ENCODE measurements at regions not wholly inside any gene's neighbourhood (a gene's known extent, or its start where the extent isn't known, plus 50 kb on each side); places are given as distances from the start of the nearest gene placed in this dataset.

DNA sequence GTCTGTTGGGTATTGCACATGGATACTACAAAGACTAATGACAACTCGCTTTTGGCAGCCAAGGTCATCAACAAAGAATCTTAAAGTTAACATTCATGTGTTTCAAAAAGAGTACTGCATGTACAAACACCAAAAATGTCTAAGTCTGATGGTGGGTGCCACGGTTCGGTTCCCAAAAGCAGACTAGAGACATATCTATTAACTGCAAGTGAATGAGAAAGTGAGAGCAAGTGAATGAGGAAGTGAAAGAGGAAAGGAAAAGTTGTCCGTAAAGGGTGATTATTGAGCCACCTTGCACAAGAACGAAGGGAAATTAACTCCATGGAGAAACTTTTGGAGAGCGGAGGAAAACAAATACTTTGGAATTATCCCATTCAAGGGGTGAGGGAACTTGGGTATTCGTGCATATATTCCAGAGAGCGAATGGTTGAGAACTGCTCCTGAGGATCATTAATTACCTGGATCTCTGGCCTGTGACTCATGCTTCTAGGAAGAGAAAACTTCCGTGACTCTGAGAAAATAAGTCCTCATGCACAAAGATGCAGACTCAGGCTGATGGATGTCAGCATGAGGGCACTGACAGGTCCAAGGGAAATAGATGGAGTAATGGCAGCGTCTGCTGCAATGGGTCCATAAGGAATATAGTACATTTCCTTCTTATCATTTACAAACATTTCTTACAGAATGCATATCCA is 336.5 kb upstream of the TGFBR2 start:
- DNase-seq = no peak

DNA sequence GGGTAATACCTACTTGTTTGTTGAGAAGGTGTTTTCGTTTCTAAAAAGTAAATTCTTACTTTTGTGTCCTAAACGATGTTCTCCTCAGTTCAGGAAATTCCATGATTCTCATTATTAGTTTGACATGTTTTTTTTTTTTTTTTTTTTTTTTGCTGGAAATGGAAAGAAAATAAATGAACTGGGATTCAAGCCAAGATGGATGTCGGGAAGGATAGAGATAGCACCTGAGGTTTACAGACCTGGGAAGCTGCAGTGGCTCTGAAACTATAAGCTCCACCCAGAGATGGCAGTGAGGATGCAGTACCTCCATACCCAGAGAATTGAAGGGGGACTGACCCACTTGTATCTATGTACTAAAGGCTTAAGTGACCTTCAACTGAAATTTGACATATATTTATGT is 334.6 kb upstream of the TGFBR2 start:
- DNase-seq = no peak

DNA sequence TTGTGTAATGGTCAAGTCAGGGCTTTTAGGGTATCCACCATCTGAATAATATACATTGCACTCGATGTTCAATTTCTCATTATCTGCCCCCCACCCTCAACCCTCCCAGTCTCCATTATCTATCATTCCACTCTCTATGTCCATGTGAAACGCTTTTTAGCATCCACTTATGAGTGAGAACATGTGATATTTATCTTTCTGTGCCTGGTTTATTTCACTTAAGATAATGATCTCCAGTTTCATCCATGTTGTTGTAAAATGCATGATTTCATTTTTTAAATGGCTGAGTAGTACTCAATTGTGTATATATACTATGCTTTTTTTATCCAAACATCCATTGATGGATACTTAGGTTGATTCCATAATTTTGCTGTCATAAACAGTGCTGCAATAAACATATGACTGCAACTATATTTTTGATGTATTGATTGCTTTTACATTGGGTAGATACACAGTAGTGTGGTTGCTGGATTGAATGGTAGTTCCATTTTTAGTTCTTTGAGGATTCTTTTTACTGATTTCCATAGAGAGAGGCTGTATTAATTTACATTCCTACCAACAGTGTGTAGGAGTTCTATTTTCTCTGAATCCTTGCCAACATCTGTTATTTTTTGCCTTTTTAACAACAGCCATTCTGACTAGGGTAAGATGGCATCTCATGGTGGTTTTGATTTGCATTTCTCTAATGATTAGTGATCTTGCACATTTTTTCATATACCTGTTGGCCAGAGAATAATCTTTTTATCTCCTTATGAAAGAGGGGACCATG is 332.9 kb upstream of the TGFBR2 start:
- DNase-seq = no peak

DNA sequence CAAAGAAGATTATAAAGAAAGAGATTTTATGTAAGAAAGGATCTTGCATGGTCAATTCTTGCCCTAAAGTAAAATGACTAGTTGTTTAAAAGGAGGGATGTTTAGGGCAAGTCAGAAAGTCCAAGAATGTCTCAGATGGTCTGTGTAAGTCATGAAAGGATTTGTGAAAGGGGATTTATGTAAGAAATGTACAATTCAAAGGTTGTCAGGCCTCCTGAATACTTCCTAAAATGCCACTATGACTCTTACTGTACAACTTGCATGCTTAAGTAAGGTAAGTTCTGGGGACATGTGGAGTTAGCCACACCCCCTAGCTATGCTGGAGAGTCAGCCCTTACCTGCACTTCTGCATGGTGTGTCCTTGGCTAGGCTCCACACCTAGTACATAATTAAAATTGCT is 328.9 kb upstream of the TGFBR2 start:
- no peak for DNase-seq

DNA sequence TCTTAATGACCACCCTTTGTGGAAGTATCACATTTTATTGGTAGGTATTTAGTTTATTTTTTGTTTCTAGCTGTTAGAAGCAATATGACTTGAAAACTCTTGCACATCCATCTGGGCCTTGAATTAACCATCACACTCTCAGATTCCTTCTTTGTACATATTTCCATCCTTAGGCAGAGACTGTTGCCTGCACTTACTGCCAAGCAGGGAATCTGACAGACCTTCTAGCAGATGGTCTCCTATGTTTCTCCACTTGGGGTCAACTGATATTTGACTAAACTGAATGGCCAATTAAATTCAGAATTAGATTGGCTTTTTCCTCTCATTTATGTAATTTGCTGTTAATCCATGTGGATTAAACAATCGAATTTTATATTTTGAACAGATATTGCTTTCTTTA is 324.9 kb upstream of the TGFBR2 start:
- no peak for DNase-seq

DNA sequence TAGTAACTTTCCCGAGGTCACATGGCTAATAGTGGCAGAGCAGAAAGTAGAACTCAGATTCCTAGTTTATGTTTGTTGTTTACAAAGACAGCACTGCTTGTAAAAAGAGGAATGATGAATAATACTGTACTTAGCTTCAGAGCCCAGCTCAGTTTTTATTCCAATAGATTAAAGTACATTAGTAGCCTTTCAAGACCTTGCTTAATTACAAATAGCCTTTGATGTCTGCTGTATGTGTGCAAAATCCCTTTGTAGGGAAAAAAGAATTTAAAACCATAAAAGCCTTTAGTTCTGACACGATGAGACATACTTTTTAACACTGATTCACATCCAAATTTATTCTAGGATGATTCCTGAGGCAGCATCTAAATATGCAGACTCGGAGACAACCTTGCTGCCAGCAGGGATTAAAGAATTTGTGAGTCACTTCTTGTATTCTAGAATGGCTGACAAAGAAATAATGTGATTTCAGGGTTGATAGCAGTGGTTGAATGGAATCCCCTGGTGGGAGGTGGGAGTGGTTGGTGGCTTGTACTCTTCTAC is 324.2 kb upstream of the TGFBR2 start:
- no peak for DNase-seq

DNA sequence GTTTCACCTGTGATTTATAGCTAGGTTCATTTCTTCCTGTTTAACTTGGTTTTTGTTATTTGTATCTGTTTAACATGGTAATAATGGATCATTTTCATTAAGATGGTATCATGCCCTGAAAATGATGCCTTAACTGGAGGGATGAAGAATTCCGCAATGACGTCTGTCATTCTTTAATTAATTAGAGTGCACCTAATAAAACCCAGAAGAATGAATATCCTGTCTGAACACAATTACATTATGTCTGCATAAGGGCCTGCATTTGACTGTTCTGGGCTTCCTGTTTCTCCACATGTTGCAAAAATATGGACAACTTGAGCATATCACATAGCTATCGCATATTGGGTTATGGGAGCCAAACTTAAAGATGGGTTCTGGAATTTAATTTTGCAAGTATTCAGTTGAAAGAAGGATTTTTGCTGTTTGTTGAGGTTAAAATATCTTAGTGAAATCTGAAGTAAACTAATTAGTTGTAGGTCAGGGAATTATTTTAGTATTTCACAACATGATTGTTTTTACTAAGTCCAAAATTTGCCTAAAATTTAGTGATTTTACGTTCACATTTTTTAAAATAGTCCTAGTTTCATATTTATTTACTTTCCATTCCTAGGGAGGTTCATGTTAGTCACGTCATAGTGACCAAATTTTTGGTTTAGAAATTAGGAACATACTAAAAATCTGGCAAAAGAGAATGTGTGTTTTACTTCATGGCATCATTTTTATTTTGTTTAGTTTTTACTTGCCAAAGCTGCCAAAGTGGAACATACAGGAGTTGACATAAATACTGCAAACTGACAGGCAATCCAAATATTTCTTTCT is 321.0 kb upstream of the TGFBR2 start:
- no peak for DNase-seq

DNA sequence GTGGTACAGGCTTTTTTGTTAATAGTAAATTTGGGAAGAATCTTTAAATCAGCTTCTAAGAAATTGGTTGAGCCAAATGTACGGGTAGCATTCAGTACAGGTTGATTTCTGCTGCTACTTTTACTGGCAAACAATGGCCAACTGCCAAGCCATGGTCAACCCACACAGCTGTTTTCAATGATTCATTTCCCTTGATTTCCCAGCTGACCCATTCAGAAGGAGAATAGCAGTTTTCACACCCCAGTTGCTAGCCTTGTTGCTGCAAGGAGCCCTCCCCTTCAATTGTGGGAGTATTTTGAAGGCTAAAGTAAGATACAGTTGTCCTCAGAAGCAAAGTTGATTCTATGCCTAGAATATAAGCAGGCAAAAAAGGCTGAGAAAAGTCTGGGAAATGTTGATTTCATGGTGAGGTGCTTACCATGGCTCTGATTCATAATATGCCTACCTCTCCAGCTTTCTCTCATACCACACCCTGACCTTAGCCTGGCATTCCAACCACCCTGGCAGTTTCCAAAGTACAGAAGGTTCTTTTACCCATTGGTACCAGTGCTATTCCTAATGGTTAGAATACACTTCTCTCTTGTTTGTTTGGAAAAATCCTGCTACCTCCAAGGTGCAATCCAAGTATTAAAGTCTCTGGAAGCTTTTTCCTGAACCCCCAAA is 320.3 kb upstream of the TGFBR2 start:
- DNase-seq = no peak

DNA sequence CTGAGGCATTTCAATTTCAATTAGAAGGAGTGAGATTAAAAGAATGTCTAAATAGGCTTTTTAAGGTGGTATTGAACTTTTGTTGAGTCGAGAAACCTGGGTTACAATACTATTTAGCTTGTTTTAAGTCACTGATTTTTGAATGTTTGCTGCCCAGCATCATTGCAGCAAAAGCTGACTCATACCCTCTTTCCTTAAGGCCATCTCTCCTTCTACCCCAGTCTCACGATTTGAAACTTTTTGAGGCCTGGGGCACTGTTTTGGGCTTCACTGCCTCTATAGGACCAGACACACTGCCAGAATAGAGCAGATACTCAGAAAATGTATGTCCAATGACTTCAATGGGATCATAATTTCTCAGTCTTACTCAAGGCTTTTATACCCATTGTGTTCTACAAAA is 319.6 kb upstream of the TGFBR2 start:
- DNase-seq = no peak

DNA sequence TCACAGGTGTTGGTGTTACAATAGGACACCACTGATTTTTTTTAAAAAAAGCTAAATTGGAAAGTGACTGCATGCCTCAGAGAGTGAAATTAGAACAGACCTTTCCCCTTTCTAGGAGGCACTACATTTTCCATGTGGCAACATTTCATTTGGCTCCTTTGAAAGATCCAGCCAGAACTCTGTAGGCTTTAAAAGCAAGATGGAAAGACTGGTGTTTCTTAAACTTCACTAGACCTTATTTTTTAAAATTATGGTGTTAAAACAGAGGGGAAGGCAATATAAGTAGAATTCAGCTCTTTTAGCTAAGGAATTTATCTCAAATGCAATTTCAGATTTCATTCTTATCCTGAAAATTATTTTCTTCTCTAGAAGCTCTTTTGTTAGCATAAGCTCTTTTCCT is 317.6 kb upstream of the TGFBR2 start:
- no peak for DNase-seq

DNA sequence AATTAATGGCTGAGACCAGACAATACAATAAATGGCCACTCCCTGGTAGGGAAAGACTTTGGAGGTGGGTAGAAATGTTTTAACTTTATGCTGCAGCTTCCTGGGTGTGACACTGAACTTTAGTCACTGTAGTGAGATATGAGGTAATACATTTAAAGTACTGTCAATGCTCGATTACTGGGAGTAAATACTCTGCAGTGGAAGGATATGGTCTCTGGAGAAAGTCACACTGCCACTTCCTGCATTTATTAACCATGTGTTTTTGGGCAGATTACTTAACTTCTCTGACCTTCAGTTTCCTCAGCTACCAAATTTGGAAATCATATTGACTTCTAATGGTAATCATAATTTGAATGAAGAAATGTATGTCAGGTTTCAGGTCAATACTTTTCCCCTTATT is 317.1 kb upstream of the TGFBR2 start:
- no peak for DNase-seq

DNA sequence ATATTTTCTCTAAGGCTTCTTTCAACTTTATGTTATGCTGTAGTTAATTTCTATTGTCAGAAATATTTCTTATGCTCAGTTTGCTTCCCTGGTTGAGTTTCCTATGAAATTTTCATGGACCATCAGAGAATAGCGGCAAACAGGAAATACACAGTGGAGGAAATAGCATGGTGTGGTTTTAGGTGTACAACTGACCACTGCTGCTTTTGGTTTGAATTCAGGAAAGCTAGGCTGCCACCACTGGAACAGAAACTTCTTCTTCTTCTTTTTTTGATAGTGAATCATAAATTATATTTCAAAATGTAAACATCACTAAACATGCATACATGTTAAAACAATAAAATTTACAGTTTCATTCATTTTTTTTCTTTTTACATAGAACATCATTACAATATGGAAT is 316.6 kb upstream of the TGFBR2 start:
- no peak for DNase-seq

DNA sequence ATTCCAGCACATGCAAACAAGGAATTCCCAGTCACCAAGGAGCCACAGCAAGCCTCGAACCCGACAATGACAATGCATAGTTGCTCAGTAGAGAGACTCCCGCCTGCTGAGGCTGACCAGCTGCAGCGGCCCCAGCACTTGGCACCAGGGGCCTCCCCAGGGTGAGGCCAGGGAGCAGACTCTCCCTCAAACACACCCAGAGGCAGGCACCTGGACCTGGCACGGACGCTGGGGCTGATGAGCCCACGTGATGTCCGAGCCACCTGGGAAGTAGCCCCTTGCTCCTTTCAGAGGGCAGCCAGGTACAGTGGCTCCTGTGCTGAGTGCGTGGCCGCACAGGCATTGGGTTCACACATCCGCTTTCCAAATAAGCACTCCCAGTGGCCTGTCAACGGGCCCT is 315.9 kb upstream of the TGFBR2 start:
- DNase-seq = no peak

DNA sequence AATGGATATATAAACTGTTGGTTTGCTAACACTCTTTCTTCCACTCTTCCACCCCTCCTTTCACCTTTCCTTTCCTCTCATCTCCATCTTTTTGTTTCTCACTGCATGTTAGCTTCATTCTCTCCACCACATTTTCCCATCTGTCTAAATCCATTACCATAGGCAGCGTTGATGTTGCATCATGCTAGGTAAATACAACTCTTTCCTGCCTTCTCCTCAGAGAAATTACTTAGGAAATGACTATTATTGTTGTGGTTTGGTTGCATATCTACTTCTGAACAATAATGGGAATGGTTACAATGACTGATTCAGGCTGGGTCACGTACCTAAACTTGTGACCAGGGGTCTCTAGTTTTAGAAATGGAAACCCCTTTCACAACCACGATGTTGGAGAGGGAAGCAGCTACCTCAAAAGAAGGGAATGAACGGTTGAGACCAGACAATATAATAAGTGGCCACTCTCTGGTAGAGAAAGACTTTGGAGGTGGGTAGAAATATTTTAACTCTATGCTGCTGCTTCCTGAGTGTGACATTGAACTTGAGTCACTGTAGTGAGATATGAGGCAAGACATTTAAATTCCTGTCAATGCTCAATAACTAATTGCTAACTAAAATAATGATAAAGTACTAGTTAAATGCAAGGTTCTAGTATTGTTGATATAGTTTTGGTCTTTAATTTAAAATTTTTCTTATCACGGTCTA is 314.1 kb upstream of the TGFBR2 start:
- no peak for DNase-seq

DNA sequence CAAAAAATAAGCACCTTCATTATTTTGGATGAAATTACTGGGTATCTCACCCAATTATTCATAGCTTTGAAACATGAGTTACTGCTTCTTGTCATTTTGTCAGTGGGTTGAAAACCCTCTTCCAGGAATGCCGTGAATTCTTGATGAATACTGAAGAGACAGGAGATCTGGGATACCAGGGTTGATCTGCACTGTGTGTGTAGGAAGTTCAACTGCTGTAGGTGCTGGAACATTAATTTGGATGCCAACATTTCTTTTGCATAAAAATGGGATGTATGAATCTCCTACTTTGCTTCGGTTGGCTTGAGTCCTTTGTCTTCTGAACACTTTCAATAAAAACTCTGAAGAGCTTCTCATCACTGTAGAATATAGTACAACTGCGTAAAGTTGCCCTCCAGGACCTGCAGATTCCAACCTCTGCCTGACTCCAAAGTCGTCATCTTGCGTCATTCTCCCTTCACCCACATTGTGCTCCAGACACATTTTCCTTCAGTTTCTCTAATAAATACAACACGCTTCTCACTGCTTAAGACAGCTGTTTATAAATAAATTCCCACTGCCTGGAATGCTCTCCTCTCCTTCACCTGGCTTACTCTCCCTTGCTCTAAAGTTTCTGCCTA is 312.7 kb upstream of the TGFBR2 start:
- no peak for DNase-seq

DNA sequence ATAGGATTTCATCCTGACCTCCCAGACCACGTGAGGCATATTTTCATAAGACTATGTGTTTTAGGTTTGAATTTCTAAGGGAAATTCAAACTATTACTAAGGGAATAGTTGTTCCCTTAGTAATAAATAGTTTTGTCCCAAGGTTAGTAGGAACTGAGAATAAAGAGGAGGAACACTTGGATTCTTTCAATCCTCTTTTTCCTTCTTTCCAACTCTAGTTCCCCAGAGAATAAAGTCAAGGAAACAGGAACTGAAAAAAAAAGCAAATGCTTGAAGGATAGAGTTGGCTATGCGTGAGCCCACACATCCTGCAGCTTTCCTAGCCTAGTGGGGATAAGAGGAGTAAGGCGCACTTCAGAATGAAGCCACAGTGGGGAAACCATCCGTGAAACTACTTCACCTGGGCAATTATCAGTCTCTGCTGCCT is 312.1 kb upstream of the TGFBR2 start:
- DNase-seq = no peak

DNA sequence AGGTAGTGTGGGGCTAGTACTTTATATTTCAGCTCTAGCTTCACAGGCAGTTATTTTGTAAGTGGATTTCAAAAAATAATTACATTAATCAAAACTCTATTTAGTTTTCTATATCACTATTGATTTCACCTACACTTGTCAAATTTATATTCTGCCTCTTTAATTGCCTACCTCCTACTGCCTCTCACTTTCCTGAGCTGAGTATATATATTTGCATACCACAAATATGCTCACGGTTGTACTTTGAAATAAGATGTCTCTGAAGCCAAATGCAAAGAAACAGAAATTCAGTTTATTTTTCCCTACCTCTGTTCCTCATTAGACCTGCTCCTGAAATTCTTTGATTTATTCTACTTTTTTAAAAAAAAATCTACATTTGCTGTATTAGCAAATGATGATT is 309.3 kb upstream of the TGFBR2 start:
- no peak for DNase-seq

DNA sequence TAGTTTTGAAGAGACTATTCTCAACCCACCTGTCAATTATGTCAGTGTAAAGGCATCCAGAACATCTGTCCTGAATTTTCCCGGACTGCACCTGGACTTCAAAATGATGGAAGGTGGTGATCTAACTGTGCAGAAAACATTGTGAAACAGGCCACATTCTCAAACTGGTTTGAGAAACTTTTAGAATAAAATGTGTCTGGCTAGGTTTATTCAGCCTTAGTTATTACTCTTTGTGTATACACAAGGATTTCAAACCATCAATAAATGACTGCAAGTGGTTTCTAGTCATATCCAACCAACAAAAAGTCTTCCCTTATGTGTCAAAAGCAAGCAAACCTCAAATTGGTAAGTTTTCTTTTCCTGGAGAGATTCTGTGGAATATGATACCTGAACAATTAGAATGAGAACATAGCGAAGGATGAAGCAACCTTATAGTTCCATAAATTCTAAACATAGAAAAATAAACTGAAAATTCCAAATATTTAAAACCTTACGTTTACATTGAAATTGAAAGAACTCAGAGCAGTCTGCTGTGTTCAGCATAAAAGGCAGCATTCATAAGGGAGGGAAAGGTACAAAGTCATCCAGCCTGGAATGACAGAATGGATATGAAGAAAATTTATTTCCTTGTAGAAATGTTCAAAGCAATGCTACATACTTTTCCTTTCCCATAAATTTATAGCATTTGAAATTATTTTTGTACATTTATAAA is 306.6 kb upstream of the TGFBR2 start:
- DNase-seq = no peak

DNA sequence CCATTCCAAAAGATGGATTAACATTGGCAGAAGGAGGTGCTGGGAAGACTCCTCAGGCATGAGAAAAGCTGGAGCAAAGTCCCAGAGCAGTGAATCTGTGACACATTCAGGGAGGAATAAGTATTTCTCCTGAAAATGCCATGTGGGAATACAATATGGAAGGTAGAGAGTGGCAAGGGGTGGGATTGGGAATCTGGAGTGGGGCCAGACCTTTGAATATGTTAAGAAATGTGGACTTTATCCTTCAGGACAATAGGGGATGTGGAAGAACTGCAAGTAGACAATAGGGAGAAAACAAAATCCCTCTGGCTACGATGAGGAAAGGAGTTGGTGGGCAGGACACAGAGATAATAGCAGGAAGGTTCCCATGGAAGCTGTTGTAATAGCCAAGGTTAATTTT is 305.6 kb upstream of the TGFBR2 start:
- no peak for DNase-seq

DNA sequence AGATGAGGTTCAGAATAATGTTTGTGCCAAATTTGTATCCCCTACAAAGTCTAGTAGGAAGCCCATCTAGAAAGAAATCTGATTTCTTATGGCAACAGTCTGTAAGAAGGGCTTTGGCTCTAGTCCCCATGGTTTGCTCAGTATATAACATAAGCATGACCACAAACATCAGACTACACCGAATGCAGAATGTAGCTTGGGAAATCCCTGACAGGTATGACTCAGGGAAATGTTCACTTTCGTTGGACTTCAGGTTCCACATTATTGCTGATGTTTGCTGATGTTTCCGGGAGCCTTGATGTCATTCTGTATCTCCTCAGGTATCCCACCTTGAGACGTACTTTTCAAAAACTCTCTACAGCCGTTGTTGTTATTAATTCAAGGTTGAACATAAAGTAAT is 304.4 kb upstream of the TGFBR2 start:
- no peak for DNase-seq

DNA sequence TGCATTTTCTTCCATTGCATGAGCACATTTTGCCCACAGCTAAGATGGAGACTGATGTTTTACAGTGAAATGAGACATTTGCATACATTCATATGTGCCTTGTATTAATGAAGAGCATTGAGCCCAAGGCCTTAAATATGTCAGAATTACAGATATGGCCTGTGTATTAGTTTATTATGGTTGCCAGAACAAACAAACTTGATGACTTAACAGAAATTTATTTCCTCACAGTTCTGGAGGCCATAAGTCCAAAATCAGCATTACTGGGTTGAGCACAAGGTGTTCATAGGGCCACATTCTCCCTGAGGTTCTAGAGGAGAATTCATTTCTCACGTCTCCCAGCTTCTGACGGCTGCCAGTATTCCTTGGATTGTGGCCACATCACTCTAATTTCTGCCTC is 302.6 kb upstream of the TGFBR2 start:
- DNase-seq = no peak
